ENCODE measurements at regions not wholly inside any gene's neighbourhood (a gene's known extent, or its start where the extent isn't known, plus 50 kb on each side); places are given as distances from the start of the nearest gene placed in this dataset.

DNA sequence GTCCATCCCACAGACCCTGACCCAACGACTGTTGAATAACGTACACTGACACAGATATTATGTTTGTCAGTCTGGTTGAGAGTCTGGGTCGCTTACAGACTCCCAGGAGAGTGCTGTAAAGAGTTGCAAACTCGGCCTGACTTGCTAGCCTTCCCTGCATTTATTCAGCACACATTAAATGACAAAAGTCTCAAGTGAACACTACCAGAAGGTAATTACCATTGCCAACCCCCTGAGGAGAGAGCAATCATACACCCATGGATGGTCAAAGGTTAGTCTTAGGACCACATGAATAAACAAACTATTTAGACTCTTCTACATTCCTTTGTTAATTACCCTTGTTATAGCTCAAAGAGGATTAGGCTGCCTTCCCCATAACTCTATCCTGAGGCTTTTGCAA, 1048.6 kb downstream of the PCDH17 start:
- ChIA-PET CTCF (no interaction called here), POLR2A (no interaction called here)
- Mint-ChIP-seq H3K4me3 (no peak overlapping the region), H3K36me3 (ENCODE audit: low read depth) (no peaks in the 10 kb centered on the region), H3K27ac (no peak overlapping the region), H3K4me1 (ENCODE audit: low read depth) (no peaks in the 10 kb centered on the region), H3K9me3 (peaks cover 3% of the 10 kb centered on the region), H3K27me3 (no peaks in the 10 kb centered on the region)
- TF ChIP-seq, protein P1, sequence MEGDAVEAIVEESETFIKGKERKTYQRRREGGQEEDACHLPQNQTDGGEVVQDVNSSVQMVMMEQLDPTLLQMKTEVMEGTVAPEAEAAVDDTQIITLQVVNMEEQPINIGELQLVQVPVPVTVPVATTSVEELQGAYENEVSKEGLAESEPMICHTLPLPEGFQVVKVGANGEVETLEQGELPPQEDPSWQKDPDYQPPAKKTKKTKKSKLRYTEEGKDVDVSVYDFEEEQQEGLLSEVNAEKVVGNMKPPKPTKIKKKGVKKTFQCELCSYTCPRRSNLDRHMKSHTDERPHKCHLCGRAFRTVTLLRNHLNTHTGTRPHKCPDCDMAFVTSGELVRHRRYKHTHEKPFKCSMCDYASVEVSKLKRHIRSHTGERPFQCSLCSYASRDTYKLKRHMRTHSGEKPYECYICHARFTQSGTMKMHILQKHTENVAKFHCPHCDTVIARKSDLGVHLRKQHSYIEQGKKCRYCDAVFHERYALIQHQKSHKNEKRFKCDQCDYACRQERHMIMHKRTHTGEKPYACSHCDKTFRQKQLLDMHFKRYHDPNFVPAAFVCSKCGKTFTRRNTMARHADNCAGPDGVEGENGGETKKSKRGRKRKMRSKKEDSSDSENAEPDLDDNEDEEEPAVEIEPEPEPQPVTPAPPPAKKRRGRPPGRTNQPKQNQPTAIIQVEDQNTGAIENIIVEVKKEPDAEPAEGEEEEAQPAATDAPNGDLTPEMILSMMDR (IDR thresholded peaks at IDR 0.05) = no peak
- Histone ChIP-seq H3K4me1 (ENCODE audit: insufficient read depth, low read length) (no peaks in the 10 kb centered on the region), H3K36me3 (ENCODE audit: insufficient read depth, low read length) (no peaks in the 10 kb centered on the region), H3K27me3 (ENCODE audit: control insufficient read depth in 1 of 2, insufficient read depth in 2 of 2, low read length in 2 of 2) (no peaks in the 10 kb centered on the region), H3K27ac (ENCODE audit: low read depth in 1 of 2, low read length in 2 of 2) (no peak overlapping the region), H3K9me3 (ENCODE audit: control insufficient read depth in 1 of 2, insufficient read depth in 1 of 2, low read length in 2 of 2) (no peaks in the 10 kb centered on the region), H3K4me3 (ENCODE audit: low read length) (no peak overlapping the region)
- no peak for DNase-seq
- intact Hi-C loops (cut with DNase I, micrococcal nuclease) = no loop called here
- ATAC-seq (ENCODE audit: poor library complexity) = no peak

DNA sequence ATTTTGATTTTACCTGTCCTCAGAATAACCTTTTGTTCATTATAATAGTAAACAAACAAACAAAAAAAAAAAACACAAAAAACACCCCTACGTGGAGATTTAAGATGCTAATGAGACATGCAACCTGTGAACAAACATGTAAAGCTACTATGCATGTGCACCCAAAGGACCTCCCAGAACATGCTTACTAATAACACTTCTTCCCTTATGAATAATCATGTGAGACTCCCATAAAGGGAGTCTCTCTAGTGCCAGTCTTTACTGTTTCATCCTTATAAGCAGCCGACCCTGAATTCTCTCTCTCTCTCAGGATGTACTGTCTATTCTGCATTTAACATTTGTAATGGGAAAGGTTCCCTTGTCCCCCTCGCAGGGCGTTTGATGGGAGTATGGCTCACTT, 1051.1 kb downstream of the PCDH17 start:
- ATAC-seq (ENCODE audit: poor library complexity) = no peak
- H3K27ac ChIP-seq (ENCODE audit: low read depth in 1 of 2, low read length in 2 of 2) = no peak overlapping the region
- ChIA-PET CTCF (no interaction called here), POLR2A (no interaction called here)
- H3K27me3 Mint-ChIP-seq = no peaks in the 10 kb centered on the region
- H3K9me3 ChIP-seq (ENCODE audit: control insufficient read depth in 1 of 2, insufficient read depth in 1 of 2, low read length in 2 of 2) = no peaks in the 10 kb centered on the region
- H3K4me1 Mint-ChIP-seq (ENCODE audit: low read depth) = no peaks in the 10 kb centered on the region
- no peaks in the 10 kb centered on the region for H3K27me3 ChIP-seq (ENCODE audit: control insufficient read depth in 1 of 2, insufficient read depth in 2 of 2, low read length in 2 of 2)
- H3K4me1 ChIP-seq (ENCODE audit: insufficient read depth, low read length) = no peaks in the 10 kb centered on the region
- intact Hi-C loops (cut with DNase I, micrococcal nuclease) = no loop called here
- H3K4me3 Mint-ChIP-seq = no peak overlapping the region
- TF ChIP-seq, protein P1 (IDR thresholded peaks at IDR 0.05) = no peak
- H3K36me3 Mint-ChIP-seq (ENCODE audit: low read depth) = no peaks in the 10 kb centered on the region
- no peak overlapping the region for H3K4me3 ChIP-seq (ENCODE audit: low read length)
- H3K9me3 Mint-ChIP-seq = peaks cover 3% of the 10 kb centered on the region
- DNase-seq = no peak
- H3K27ac Mint-ChIP-seq = no peak overlapping the region
- no peaks in the 10 kb centered on the region for H3K36me3 ChIP-seq (ENCODE audit: insufficient read depth, low read length)

DNA sequence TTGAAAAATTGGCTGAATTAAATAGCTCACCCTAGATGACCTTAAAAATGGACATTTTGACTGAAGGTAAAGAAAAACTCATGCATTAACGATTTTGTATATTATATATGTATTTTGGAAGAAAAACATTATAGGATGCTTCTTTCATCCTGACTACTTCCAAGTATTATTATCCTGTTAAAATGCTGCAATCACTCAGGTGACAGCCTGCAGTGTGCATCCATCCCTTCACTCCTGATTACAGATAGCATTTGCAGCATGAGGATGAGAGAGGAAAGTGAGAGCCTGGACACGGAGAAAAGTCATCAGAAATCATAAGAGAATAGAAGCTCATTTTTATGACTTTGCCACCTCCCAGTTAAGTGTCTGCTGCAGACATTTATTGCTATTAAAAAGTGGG, 1055.6 kb downstream of the PCDH17 start:
- Histone ChIP-seq H3K4me1 (ENCODE audit: insufficient read depth, low read length) (no peaks in the 10 kb centered on the region), H3K27ac (ENCODE audit: low read depth in 1 of 2, low read length in 2 of 2) (no peak overlapping the region), H3K9me3 (ENCODE audit: control insufficient read depth in 1 of 2, insufficient read depth in 1 of 2, low read length in 2 of 2) (peaks cover 0 to 3% of the 10 kb centered on the region in 2 experiments), H3K27me3 (ENCODE audit: control insufficient read depth in 1 of 2, insufficient read depth in 2 of 2, low read length in 2 of 2) (no peaks in the 10 kb centered on the region), H3K4me3 (ENCODE audit: low read length) (no peak overlapping the region), H3K36me3 (ENCODE audit: insufficient read depth, low read length) (no peaks in the 10 kb centered on the region)
- DNase-seq (no peak), ATAC-seq (ENCODE audit: poor library complexity) (no peak)
- Mint-ChIP-seq H3K27ac (no peak overlapping the region), H3K4me3 (no peak overlapping the region), H3K36me3 (ENCODE audit: low read depth) (no peaks in the 10 kb centered on the region), H3K27me3 (no peaks in the 10 kb centered on the region), H3K9me3 (peaks cover 5% of the 10 kb centered on the region), H3K4me1 (ENCODE audit: low read depth) (no peaks in the 10 kb centered on the region)
- TF ChIP-seq, protein P1 (IDR thresholded peaks at IDR 0.05) = no peak
- ChIA-PET POLR2A (no interaction called here), CTCF (no interaction called here)
- intact Hi-C loops (cut with DNase I, micrococcal nuclease) = no loop called here

Data from CD4-positive, alpha-beta T cell (primary cell).